Uterus (tissue), 3 donors: ENCODE measurements at regions not wholly inside any gene's neighbourhood (a gene's known extent, or its start where the extent isn't known, plus 50 kb on each side); places are given as distances from the start of the nearest gene placed in this dataset. TPM values are rescaled to one million over a fixed set of nuclear protein-coding genes. Genes with fewer than 3 reads are reported as not detected.
A peak's percentile ranks its signal among the peaks of the same experiment; 100 is the strongest.

ENCODE experiments used
- DNase-seq, 2 donors: peaks; one replicate each; pipeline ENCODE4 v3.0.0-alpha.2; 2019 to 2020
- H3K27ac ChIP-seq, 2 donors: fragments of 200-600 bp; sonication (generic); 1 replicate in 1 of 2; 2 replicates in 1 of 2; pipeline ENCODE4 v1.5.1; 2016 to 2018
- H3K27me3 ChIP-seq, 2 donors: fragments of 200-600 bp; sonication (generic); one replicate each; pipeline ENCODE4 v1.5.1; 2018 to 2019; ENCODE audit warnings: control low read depth in 1 of 2
- H3K36me3 ChIP-seq, 2 donors: fragments of 200-600 bp; sonication (generic); one replicate each; pipeline ENCODE4 v1.5.1; 2019; ENCODE audit warnings: control low read depth in 1 of 2
- H3K4me1 ChIP-seq, 2 donors: fragments of 200-600 bp; sonication (generic); one replicate each; pipeline ENCODE4 v1.5.1; 2018 to 2019; ENCODE audit warnings: control low read depth in 1 of 2
- H3K4me3 ChIP-seq, 2 donors: fragments of 200-600 bp; sonication (generic); 1 replicate in 1 of 2; 2 replicates in 1 of 2; pipeline ENCODE4 v1.5.1; 2018 to 2019; ENCODE audit warnings: mild to moderate bottlenecking in 1 of 2
- H3K9me3 ChIP-seq, 2 donors: fragments of 200-600 bp; sonication (generic); one replicate each; pipeline ENCODE4 v1.5.1; 2019; ENCODE audit warnings: control low read depth in 1 of 2
- CTCF ChIP-seq, 4 experiments: fragments of 200-600 bp in 2 of 4; fragments of 450-650 bp in 2 of 4; sonication (generic) in 2 of 4; IDR thresholded peaks; one replicate each; pipeline ENCODE4 v1.5.1; 2016 to 2019; ENCODE audit warnings: antibody characterized with exemption in 4 of 4, mild to moderate bottlenecking in 2 of 4, moderate library complexity in 1 of 4
- POLR2A ChIP-seq, 2 donors: fragments of 450-650 bp; IDR thresholded peaks; one replicate each; pipeline ENCODE4 v1.6.1; 2016; ENCODE audit warnings: antibody characterized with exemption in 2 of 2, mild to moderate bottlenecking in 1 of 2, moderate library complexity in 1 of 2
- intact Hi-C: fragments of 100-400 bp; cut with DNase I; formaldehyde crosslinking; loops from one replicate; pipeline ENCODE4 v1.15.1; 2023; ENCODE audit warnings: low total_unique reads
- small RNA-seq: library from RNA; depleted of rRNA; stranded (forward); fragments of <200 nt; gene quantifications from one replicate; pipeline ENCODE3, GENCODE V24; 2016
- donor health status: DM: yes; HTN: yes; CAD: no.

GRCh38 chr7:56174346-56174874, 58.2 kb upstream of the NUPR2 start:
- Histone ChIP-seq H3K36me3 (no peaks in the 10 kb centered on the region), H3K4me1 (no peaks in the 10 kb centered on the region), H3K27ac (no peak overlapping the region), H3K9me3 (no peaks in the 10 kb centered on the region), H3K27me3 (no peaks in the 10 kb centered on the region), H3K4me3 (peak overlapping the region in 1 of 2 donors; percentile 34)
- intact Hi-C loops, result no loop called here
- TF ChIP-seq CTCF (IDR thresholded peaks at IDR 0.05) (no peak), POLR2A (IDR thresholded peaks at IDR 0.05) (no peak)
- DNase-seq, result no peak

Small RNA genes in the stretch of these regions (small RNA-seq; reads per million reads assigned to genes)
- gene AC092447.9, result not detected
- gene RNU6-1052P, result not detected
- gene RNU6-1335P, result not detected
- not detected for gene SEPT14P24
